ENCODE measurements at regions not wholly inside any gene's neighbourhood (a gene's known extent, or its start where the extent isn't known, plus 50 kb on each side); places are given as distances from the start of the nearest gene placed in this dataset.
A peak's percentile ranks its signal among the peaks of the same experiment; 100 is the strongest.

GRCh38 chr2:172333978-172334330 lies 93.4 kb upstream of the ITGA6 start:
- H3K36me3 ChIP-seq (ENCODE audit: control insufficient read depth, insufficient read depth, low read length) = no peaks in the 10 kb centered on the region; the same call in 1 of the 2 replicates
- intact Hi-C loops (cut with micrococcal nuclease; ENCODE audit: unreplicated experiment) = no loop called here
- ChIA-PET POLR2A (no interaction called here), CTCF (no interaction called here)
- Mint-ChIP-seq H3K9me3 (ENCODE audit: unreplicated experiment) (no peaks in the 10 kb centered on the region), H3K27me3 (ENCODE audit: insufficient read depth, unreplicated experiment) (no peaks in the 10 kb centered on the region), H3K27ac (ENCODE audit: unreplicated experiment) (no peak overlapping the region), H3K4me1 (ENCODE audit: low read depth, unreplicated experiment) (peaks cover 16% of the 10 kb centered on the region), H3K4me3 (ENCODE audit: unreplicated experiment) (no peak overlapping the region), H3K36me3 (ENCODE audit: insufficient read depth, unreplicated experiment) (peaks cover 6% of the 10 kb centered on the region)
- no TSS peak for BruUV-seq (replicated peaks)
- DNase-seq = no peak
- H3K4me1 ChIP-seq = peaks cover 33% of the 10 kb centered on the region
- no peaks in the 10 kb centered on the region for H3K9me3 ChIP-seq
- TF ChIP-seq CTCF (IDR thresholded peaks at IDR 0.05; ENCODE audit: insufficient read depth in 1 of 2, low read depth in 1 of 2, low read length in 1 of 2, severe bottlenecking in 1 of 2, unreplicated experiment in 1 of 2) = no peak
- H3K4me3 ChIP-seq (ENCODE audit: low read depth, low read length) = no peak overlapping the region
- no peaks in the 10 kb centered on the region for H3K27me3 ChIP-seq (replicated peaks; ENCODE audit: control insufficient read depth, insufficient read depth, low read length)

- intact Hi-C loops (cut with micrococcal nuclease; ENCODE audit: unreplicated experiment) = no loop called here
- ChIA-PET POLR2A (no interaction called here), CTCF (no interaction called here)
- TF ChIP-seq CTCF (IDR thresholded peaks at IDR 0.05; ENCODE audit: insufficient read depth in 1 of 2, low read depth in 1 of 2, low read length in 1 of 2, severe bottlenecking in 1 of 2, unreplicated experiment in 1 of 2) = no peak
- Mint-ChIP-seq H3K36me3 (ENCODE audit: insufficient read depth, unreplicated experiment) (peaks cover 6% of the 10 kb centered on the region), H3K27ac (ENCODE audit: unreplicated experiment) (no peak overlapping the region), H3K27me3 (ENCODE audit: insufficient read depth, unreplicated experiment) (no peaks in the 10 kb centered on the region), H3K9me3 (ENCODE audit: unreplicated experiment) (no peaks in the 10 kb centered on the region), H3K4me3 (ENCODE audit: unreplicated experiment) (no peak overlapping the region), H3K4me1 (ENCODE audit: low read depth, unreplicated experiment) (peaks cover 23% of the 10 kb centered on the region)
- H3K36me3 ChIP-seq (ENCODE audit: control insufficient read depth, insufficient read depth, low read length) = no peaks in the 10 kb centered on the region; the same call in 1 of the 2 replicates
- H3K4me3 ChIP-seq (ENCODE audit: low read depth, low read length) = no peak overlapping the region
- peaks cover 34% of the 10 kb centered on the region for H3K4me1 ChIP-seq
- H3K9me3 ChIP-seq = no peaks in the 10 kb centered on the region
- DNase-seq = no peak
- H3K27me3 ChIP-seq (replicated peaks; ENCODE audit: control insufficient read depth, insufficient read depth, low read length) = no peaks in the 10 kb centered on the region
- BruUV-seq (replicated peaks) = no TSS peak
Measured at GRCh38 chr2:172334988-172335387, 92.4 kb upstream of the ITGA6 start.

DNA sequence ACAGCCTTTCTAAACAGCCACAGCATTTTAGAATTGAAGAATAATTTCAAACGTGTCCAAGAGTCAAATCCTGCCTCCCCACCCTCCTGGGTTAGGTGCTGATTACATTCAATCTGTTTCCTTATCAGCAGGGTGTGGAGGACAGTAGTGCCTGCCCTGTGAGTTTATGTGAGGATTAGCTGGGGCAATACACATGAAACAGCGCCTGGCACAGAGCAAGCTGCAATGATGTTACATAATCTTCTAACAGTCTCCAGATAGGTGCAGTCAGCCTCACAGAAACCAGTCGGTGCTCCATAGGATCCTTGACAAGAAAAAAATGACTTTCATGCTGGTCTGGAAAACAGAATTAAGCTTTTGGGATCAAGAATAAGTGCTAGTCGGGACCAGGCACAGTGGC lies 91.7 kb upstream of the ITGA6 start:
- POLR2A ChIA-PET = no interaction called here
- DNase-seq = peak in 1 of 2 experiments; percentile 16

More for the DNA sequence above, 91.7 kb upstream of the ITGA6 start:
- no peaks in the 10 kb centered on the region for H3K27me3 ChIP-seq (replicated peaks; ENCODE audit: control insufficient read depth, insufficient read depth, low read length)
- H3K9me3 ChIP-seq = no peaks in the 10 kb centered on the region
- no peaks in the 10 kb centered on the region; the same call in 1 of the 2 replicates for H3K36me3 ChIP-seq (ENCODE audit: control insufficient read depth, insufficient read depth, low read length)
- H3K4me1 ChIP-seq = peaks cover 37% of the 10 kb centered on the region
- peaks cover 25% of the 10 kb centered on the region for H3K4me1 Mint-ChIP-seq (ENCODE audit: low read depth, unreplicated experiment)
- no TSS peak for BruUV-seq (replicated peaks)
- no peak overlapping the region for H3K4me3 ChIP-seq (ENCODE audit: low read depth, low read length)
- intact Hi-C loops (cut with micrococcal nuclease; ENCODE audit: unreplicated experiment) = no loop called here
- no peaks in the 10 kb centered on the region for H3K27me3 Mint-ChIP-seq (ENCODE audit: insufficient read depth, unreplicated experiment)
- peak overlapping the region; percentile 15 for H3K27ac Mint-ChIP-seq (ENCODE audit: unreplicated experiment)
- CTCF ChIA-PET = interaction anchor here (0.7 kb wide), 1 partner anchor 57 kb away, joined by 4 read pairs; no protein-coding TSS in a partner anchor
- H3K36me3 Mint-ChIP-seq (ENCODE audit: insufficient read depth, unreplicated experiment) = peaks cover 6% of the 10 kb centered on the region
- H3K9me3 Mint-ChIP-seq (ENCODE audit: unreplicated experiment) = no peaks in the 10 kb centered on the region
- no peak overlapping the region for H3K4me3 Mint-ChIP-seq (ENCODE audit: unreplicated experiment)
- no peak for TF ChIP-seq CTCF (IDR thresholded peaks at IDR 0.05; ENCODE audit: insufficient read depth in 1 of 2, low read depth in 1 of 2, low read length in 1 of 2, severe bottlenecking in 1 of 2, unreplicated experiment in 1 of 2)
